Smooth muscle cell (in vitro differentiated cells): ENCODE measurements at regions not wholly inside any gene's neighbourhood (a gene's known extent, or its start where the extent isn't known, plus 50 kb on each side); places are given as distances from the start of the nearest gene placed in this dataset.

ENCODE experiments used
- DNase-seq: peaks from one replicate; lab custom pipeline; 2025; ENCODE audit not compliant: unreplicated experiment; lab: John Stamatoyannopoulos, UW
- H2AFZ ChIP-seq: fragments of 200-600 bp; sonication (generic); 2 replicates; pipeline ENCODE4 v1.6.0; 2016; ENCODE audit warnings: antibody characterized with exemption, low read depth, mild to moderate bottlenecking
- H3F3A ChIP-seq: fragments of 200-600 bp; sonication (generic); 2 replicates; pipeline ENCODE4 v1.6.0; 2017; ENCODE audit warnings: antibody characterized with exemption, low read depth
- H3K27ac ChIP-seq: fragments of 200-600 bp; sonication (generic); 2 replicates; pipeline ENCODE4 v1.5.1; 2016; ENCODE audit warnings: low read depth, mild to moderate bottlenecking
- H3K27me3 ChIP-seq: fragments of 200-600 bp; sonication (generic); 2 replicates; pipeline ENCODE4 v1.6.1; 2016; ENCODE audit warnings: low read depth, mild to moderate bottlenecking
- H3K36me3 ChIP-seq: fragments of 200-600 bp; sonication (generic); 2 replicates; pipeline ENCODE4 v1.5.1; 2016; ENCODE audit warnings: low read depth
- H3K4me1 ChIP-seq: fragments of 200-600 bp; sonication (generic); 2 replicates; pipeline ENCODE4 v1.5.1; 2016; ENCODE audit warnings: low read depth
- H3K4me2 ChIP-seq: fragments of 200-600 bp; sonication (generic); 2 replicates; pipeline ENCODE4 v1.6.0; 2016; ENCODE audit warnings: mild to moderate bottlenecking
- H3K4me3 ChIP-seq: fragments of 200-600 bp; sonication (generic); 2 replicates; pipeline ENCODE4 v1.5.1; 2016; ENCODE audit warnings: mild to moderate bottlenecking
- H3K79me2 ChIP-seq: fragments of 200-600 bp; sonication (generic); 2 replicates; pipeline ENCODE4 v1.6.0; 2016; ENCODE audit warnings: low read depth, mild to moderate bottlenecking
- H3K9ac ChIP-seq: fragments of 200-600 bp; sonication (generic); 2 replicates; pipeline ENCODE4 v1.6.0; 2016; ENCODE audit warnings: low read depth
- H3K9me3 ChIP-seq: fragments of 200-600 bp; sonication (generic); replicated peaks from 2 replicates; pipeline ENCODE4 v1.5.1; 2016; ENCODE audit warnings: low read depth
- H4K20me1 ChIP-seq: fragments of 200-600 bp; sonication (generic); 2 replicates; pipeline ENCODE4 v1.6.0; 2016; ENCODE audit warnings: low read depth
- WGBS: methylation state at CpG from one replicate; pipeline ENCODE4 v1.1.7; 2016; ENCODE audit warnings: low lambda C conversion rate; 5-methylcytosine and 5-hydroxymethylcytosine counted together
- TF ChIP-seq, protein P1 (sequence below): fragments of 200-600 bp; sonication (generic); IDR thresholded peaks from 2 replicates; pipeline ENCODE4 v1.5.1; 2017; ENCODE audit warnings: borderline replicate concordance, mild to moderate bottlenecking, antibody characterized with exemption; ENCODE audit not compliant: insufficient read depth, poor library complexity, severe bottlenecking

DNA sequence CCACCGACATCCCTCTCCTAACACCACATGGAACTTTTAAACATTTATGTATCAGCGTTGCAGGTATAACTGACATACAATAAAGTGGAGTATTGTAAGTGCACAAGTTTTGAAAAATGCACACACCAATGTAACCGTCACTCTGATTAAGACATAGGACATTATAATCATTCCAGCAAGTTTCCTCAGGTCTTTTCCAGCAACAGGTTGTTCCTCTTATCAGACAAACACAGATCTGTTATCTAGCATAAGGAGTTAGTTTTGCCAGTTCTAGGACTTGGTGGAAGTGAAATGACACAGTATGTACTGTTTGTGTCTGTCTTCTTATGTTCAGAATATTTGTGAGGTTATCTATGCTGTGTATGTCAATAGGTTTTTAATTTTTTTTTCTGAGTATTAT is 69.5 kb upstream of the TRPC7 start:
- H3F3A ChIP-seq, result no peaks in the 10 kb centered on the region
- no peak overlapping the region for H3K4me2 ChIP-seq
- H3K9me3 ChIP-seq, result no peaks in the 10 kb centered on the region
- no peak overlapping the region for H3K9ac ChIP-seq
- no peaks in the 10 kb centered on the region for H3K79me2 ChIP-seq
- DNase-seq, result no peak
- no peaks in the 10 kb centered on the region for H4K20me1 ChIP-seq
- TF ChIP-seq, protein P1, sequence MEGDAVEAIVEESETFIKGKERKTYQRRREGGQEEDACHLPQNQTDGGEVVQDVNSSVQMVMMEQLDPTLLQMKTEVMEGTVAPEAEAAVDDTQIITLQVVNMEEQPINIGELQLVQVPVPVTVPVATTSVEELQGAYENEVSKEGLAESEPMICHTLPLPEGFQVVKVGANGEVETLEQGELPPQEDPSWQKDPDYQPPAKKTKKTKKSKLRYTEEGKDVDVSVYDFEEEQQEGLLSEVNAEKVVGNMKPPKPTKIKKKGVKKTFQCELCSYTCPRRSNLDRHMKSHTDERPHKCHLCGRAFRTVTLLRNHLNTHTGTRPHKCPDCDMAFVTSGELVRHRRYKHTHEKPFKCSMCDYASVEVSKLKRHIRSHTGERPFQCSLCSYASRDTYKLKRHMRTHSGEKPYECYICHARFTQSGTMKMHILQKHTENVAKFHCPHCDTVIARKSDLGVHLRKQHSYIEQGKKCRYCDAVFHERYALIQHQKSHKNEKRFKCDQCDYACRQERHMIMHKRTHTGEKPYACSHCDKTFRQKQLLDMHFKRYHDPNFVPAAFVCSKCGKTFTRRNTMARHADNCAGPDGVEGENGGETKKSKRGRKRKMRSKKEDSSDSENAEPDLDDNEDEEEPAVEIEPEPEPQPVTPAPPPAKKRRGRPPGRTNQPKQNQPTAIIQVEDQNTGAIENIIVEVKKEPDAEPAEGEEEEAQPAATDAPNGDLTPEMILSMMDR, result no peak
- no peak overlapping the region for H3K27ac ChIP-seq
- no peaks in the 10 kb centered on the region for H3K4me1 ChIP-seq
- no peaks in the 10 kb centered on the region for H3K36me3 ChIP-seq
- no peaks in the 10 kb centered on the region for H3K27me3 ChIP-seq
- H2AFZ ChIP-seq, result no peak overlapping the region
- WGBS, result 96% methylated on average over 3 of the region's 3 CpGs
- H3K4me3 ChIP-seq, result no peak overlapping the region

DNA sequence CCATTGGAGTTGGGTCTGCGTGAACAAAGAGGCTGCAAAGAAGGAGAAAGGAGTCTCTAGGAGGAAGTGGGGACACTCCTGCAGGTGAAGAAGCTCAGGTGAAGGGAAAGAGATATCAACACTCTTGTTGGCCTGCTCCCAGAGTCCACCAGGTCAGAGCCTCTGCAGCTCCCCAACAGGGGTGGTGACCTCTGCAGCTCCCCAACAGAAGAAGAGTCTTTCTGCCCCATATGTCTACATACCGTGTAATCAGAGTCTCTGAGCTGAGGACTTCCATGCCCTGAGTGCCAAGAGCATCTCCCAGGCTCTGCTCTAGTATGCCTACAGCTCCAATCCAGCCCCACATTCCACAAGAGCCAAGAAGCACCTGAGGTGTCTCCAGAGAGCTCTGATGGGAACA is 67.4 kb upstream of the TRPC7 start:
- 95% methylated on average over 2 of the region's 2 CpGs for WGBS
- DNase-seq, result no peak
- H2AFZ ChIP-seq, result no peak overlapping the region
- H3K9me3 ChIP-seq, result no peaks in the 10 kb centered on the region
- no peak overlapping the region for H3K9ac ChIP-seq
- H3K27me3 ChIP-seq, result no peaks in the 10 kb centered on the region
- H3K36me3 ChIP-seq, result no peaks in the 10 kb centered on the region
- TF ChIP-seq, protein P1, result no peak
- H3K79me2 ChIP-seq, result no peaks in the 10 kb centered on the region
- H3K4me3 ChIP-seq, result no peak overlapping the region
- H3K27ac ChIP-seq, result no peak overlapping the region
- no peaks in the 10 kb centered on the region for H4K20me1 ChIP-seq
- H3K4me1 ChIP-seq, result no peaks in the 10 kb centered on the region
- H3K4me2 ChIP-seq, result no peak overlapping the region
- no peaks in the 10 kb centered on the region for H3F3A ChIP-seq

GRCh38 chr5:136430081-136430480 is 64.7 kb upstream of the TRPC7 start:
- DNase-seq, result no peak

DNA sequence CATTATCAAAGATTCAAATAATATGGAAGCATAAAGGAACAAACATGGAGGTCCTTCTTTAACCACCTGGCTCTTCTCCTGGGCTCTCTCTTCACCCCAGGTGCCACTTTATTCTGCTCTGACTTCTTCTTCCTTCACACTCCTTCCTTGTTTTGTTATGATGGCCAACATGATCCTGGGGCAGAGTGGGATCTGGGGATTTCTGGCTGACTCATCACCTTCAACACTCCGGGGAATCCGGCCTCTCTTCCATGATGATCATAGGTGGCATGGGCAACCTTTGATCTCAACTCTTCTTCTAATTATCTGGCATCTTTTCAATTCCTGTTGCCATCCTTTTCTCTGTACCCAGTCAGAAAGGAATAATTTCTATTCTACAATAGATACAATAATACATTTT is 62.1 kb upstream of the TRPC7 start:
- H4K20me1 ChIP-seq, result no peaks in the 10 kb centered on the region
- TF ChIP-seq, protein P1, result no peak
- H3K27ac ChIP-seq, result no peak overlapping the region
- H2AFZ ChIP-seq, result no peak overlapping the region
- no peaks in the 10 kb centered on the region for H3K36me3 ChIP-seq
- WGBS, result 85% methylated on average over 2 of the region's 2 CpGs
- no peaks in the 10 kb centered on the region for H3K4me1 ChIP-seq
- no peak overlapping the region for H3K9ac ChIP-seq
- H3K27me3 ChIP-seq, result no peaks in the 10 kb centered on the region
- no peaks in the 10 kb centered on the region for H3K79me2 ChIP-seq
- no peak for DNase-seq
- H3K9me3 ChIP-seq, result no peaks in the 10 kb centered on the region
- no peak overlapping the region for H3K4me3 ChIP-seq
- no peak overlapping the region for H3K4me2 ChIP-seq
- peaks cover 3% of the 10 kb centered on the region for H3F3A ChIP-seq

More at GRCh38 chr5:136430081-136430480, 64.7 kb upstream of the TRPC7 start:
- no peaks in the 10 kb centered on the region for H3K36me3 ChIP-seq
- no peaks in the 10 kb centered on the region for H3F3A ChIP-seq
- no peaks in the 10 kb centered on the region for H4K20me1 ChIP-seq
- H3K9me3 ChIP-seq, result no peaks in the 10 kb centered on the region
- no peaks in the 10 kb centered on the region for H3K79me2 ChIP-seq
- no peaks in the 10 kb centered on the region for H3K27me3 ChIP-seq
- H3K27ac ChIP-seq, result no peak overlapping the region
- TF ChIP-seq, protein P1, result no peak
- no peak overlapping the region for H2AFZ ChIP-seq
- no peak overlapping the region for H3K4me2 ChIP-seq
- H3K9ac ChIP-seq, result no peak overlapping the region
- no peaks in the 10 kb centered on the region for H3K4me1 ChIP-seq
- no peak overlapping the region for H3K4me3 ChIP-seq
